ENCODE measurements at regions not wholly inside any gene's neighbourhood (a gene's known extent, or its start where the extent isn't known, plus 50 kb on each side); places are given as distances from the start of the nearest gene placed in this dataset.
A peak's percentile ranks its signal among the peaks of the same experiment; 100 is the strongest.
"Not testable (repeated sequence)": the region's sequence is repeated elsewhere in the genome, so short reads cannot be mapped to it uniquely, and the experiment has no call there.

- no peak for DNase-seq
Measured at GRCh38 chr3:194869482-194870169, 183.9 kb downstream of the FAM43A start.

- no peak for DNase-seq
Measured at GRCh38 chr3:194870394-194871110, 184.9 kb downstream of the FAM43A start.

GRCh38 chr3:194871143-194871863 is 185.6 kb downstream of the FAM43A start:
- no peak for DNase-seq

GRCh38 chr3:194871864-194872668 is 186.4 kb downstream of the FAM43A start:
- DNase-seq = no peak

GRCh38 chr3:194872669-194872977 is 186.9 kb downstream of the FAM43A start:
- DNase-seq = no peak

GRCh38 chr3:194873474-194873873 is 187.8 kb downstream of the FAM43A start:
- DNase-seq = not testable (repeated sequence)

- DNase-seq = no peak
Measured at GRCh38 chr3:194874206-194874605, 188.5 kb downstream of the FAM43A start.

GRCh38 chr3:194874783-194875182 is 189.1 kb downstream of the FAM43A start:
- DNase-seq = no peak

GRCh38 chr3:194875581-194876402 is 190.1 kb downstream of the FAM43A start:
- no peak for DNase-seq

- DNase-seq = no peak
Measured at GRCh38 chr3:194876403-194877095, 190.9 kb downstream of the FAM43A start.

GRCh38 chr3:194877291-194878119 is 191.8 kb downstream of the FAM43A start:
- DNase-seq = no peak

- peak; percentile 19 for DNase-seq
Measured at GRCh38 chr3:194879126-194879877, 193.6 kb downstream of the FAM43A start.

GRCh38 chr3:194879991-194880939 is 194.6 kb downstream of the FAM43A start:
- peak; percentile 48 for DNase-seq

- peak; percentile 20 for DNase-seq
Measured at GRCh38 chr3:194880940-194881925, 195.6 kb downstream of the FAM43A start.

- DNase-seq = no peak
Measured at GRCh38 chr3:194884649-194885315, 199.1 kb downstream of the FAM43A start.

- DNase-seq = no peak
Measured at GRCh38 chr3:194885766-194886165, 200.1 kb downstream of the FAM43A start.

GRCh38 chr3:194886836-194887235 is 201.2 kb downstream of the FAM43A start:
- DNase-seq = no peak

Measured in GF-D8 (cell line).